ENCODE measurements at regions not wholly inside any gene's neighbourhood (a gene's known extent, or its start where the extent isn't known, plus 50 kb on each side); places are given as distances from the start of the nearest gene placed in this dataset.

- TF ChIP-seq JUN (IDR thresholded peaks at IDR 0.05; ENCODE audit: borderline replicate concordance, insufficient read depth, insufficient read length, low read depth) (no peak), FOS (IDR thresholded peaks at IDR 0.05; ENCODE audit: borderline replicate concordance, insufficient read depth, low read length) (no peak), CTCF (IDR thresholded peaks at IDR 0.05; ENCODE audit: extremely low read depth in 1 of 2, insufficient read depth in 1 of 2, low read depth in 1 of 2, low read length in 2 of 2) (no peak), EZH2 (IDR thresholded peaks at IDR 0.05; ENCODE audit: borderline replicate concordance, low read depth, low read length, severe bottlenecking) (no peak), MYC (IDR thresholded peaks at IDR 0.05; ENCODE audit: low read depth, low read length) (no peak), POLR2AphosphoS5 (IDR thresholded peaks at IDR 0.05; ENCODE audit: insufficient read depth, low read depth, low read length) (no peak), POLR2A (IDR thresholded peaks at IDR 0.05; ENCODE audit: low read depth, low read length) (no peak), GATA2 (IDR thresholded peaks at IDR 0.05; ENCODE audit: insufficient read depth, insufficient read length, low read depth, low read length) (no peak), MAX (IDR thresholded peaks at IDR 0.05; ENCODE audit: insufficient read depth, insufficient read length) (no peak)
- BruUV-seq (replicated peaks) = no TSS peak
- FAIRE-seq = no peak
Measured at GRCh38 chr15:29590701-29591100, 231.6 kb downstream of the TJP1 start.

More at GRCh38 chr15:29590701-29591100, 231.6 kb downstream of the TJP1 start:
- Histone ChIP-seq H3K4me2 (ENCODE audit: insufficient read depth, low read length) (no peak overlapping the region), H2AFZ (ENCODE audit: low read depth, low read length) (no peak overlapping the region), H3K9me3 (replicated peaks; ENCODE audit: control insufficient read depth, insufficient read depth, low read length) (no peaks in the 10 kb centered on the region), H3K27ac (ENCODE audit: insufficient read depth, low read depth, low read length) (no peak overlapping the region), H3K9me1 (replicated peaks; ENCODE audit: control insufficient read depth, extremely low read depth, insufficient read depth, low read length) (no peaks in the 10 kb centered on the region), H3K36me3 (ENCODE audit: control insufficient read depth in 2 of 2, extremely low read depth in 1 of 2, insufficient read depth in 2 of 2, low read length in 2 of 2) (no peaks in the 10 kb centered on the region), H3K27me3 (ENCODE audit: control insufficient read depth in 2 of 2, insufficient read depth in 2 of 2, low read length in 2 of 2) (peaks cover 0 to 2% of the 10 kb centered on the region in 2 experiments), H3K4me1 (ENCODE audit: control insufficient read depth, extremely low read depth, insufficient read depth, low read length) (no peaks in the 10 kb centered on the region), H3K4me3 (replicated peaks in 1 of 3; ENCODE audit: insufficient read depth in 1 of 3, low read depth in 1 of 3, low read length in 3 of 3) (no peak overlapping the region), H3K79me2 (ENCODE audit: control insufficient read depth, insufficient read depth, low read length) (no peaks in the 10 kb centered on the region), H4K20me1 (replicated peaks; ENCODE audit: control insufficient read depth, extremely low read depth, insufficient read depth, low read length) (no peaks in the 10 kb centered on the region), H3K9ac (replicated peaks; ENCODE audit: extremely low read depth, insufficient read depth, low read length) (no peak overlapping the region)
- ChIA-PET POLR2A (no interaction called here), CTCF (interaction anchor here (0.6 kb wide), 1 partner anchor 577 kb away, joined by 3 read pairs; no protein-coding TSS in a partner anchor)
- dilution Hi-C loops (cut with MboI; ENCODE audit: extremely low pct_ligation_motif_present, low sequenced_read_pairs) = no loop called here
- intact Hi-C loops (cut with micrococcal nuclease) = no loop called here
- no peak for DNase-seq (ENCODE audit: low read depth, low spot score)
